Activated CD8-positive, alpha-beta T cell treated with anti-CD3 and anti-CD28 coated beads for 36 hours (primary cell): ENCODE measurements at regions not wholly inside any gene's neighbourhood (a gene's known extent, or its start where the extent isn't known, plus 50 kb on each side); places are given as distances from the start of the nearest gene placed in this dataset.
"Not testable (repeated sequence)": the region's sequence is repeated elsewhere in the genome, so short reads cannot be mapped to it uniquely, and the experiment has no call there.

Experiments used
- ATAC-seq: fragments of 200-7000 bp; cut with Tn5 transposase; one replicate; pipeline ENCODE4 v1.10.0; 2021; ENCODE audit warnings: mild to moderate bottlenecking, moderate library complexity
- CTCF ChIA-PET: fragments of 350-600 bp; sonication (Branson Sonifier 250); formaldehyde crosslinking; loops from one replicate; lab custom pipeline; 2021; ENCODE audit warnings: antibody characterized with exemption; lab: Charles Lee
- POLR2A ChIA-PET: fragments of 350-600 bp; sonication (Branson Sonifier 250); formaldehyde crosslinking; loops from one replicate; lab custom pipeline; 2021; ENCODE audit warnings: antibody characterized with exemption; lab: Charles Lee
- DNase-seq: peaks from one replicate; pipeline ENCODE4 v3.0.0-alpha.2; 2020
- H3K27ac Mint-ChIP-seq: one replicate; pipeline ENCODE4 v1.8.0; 2021; ENCODE audit warnings: mild to moderate bottlenecking, mixed read lengths
- H3K27me3 Mint-ChIP-seq: one replicate; pipeline ENCODE4 v1.8.0; 2021; ENCODE audit warnings: mixed read lengths
- H3K36me3 Mint-ChIP-seq: one replicate; pipeline ENCODE4 v1.8.0; 2021; ENCODE audit warnings: low read depth, mixed read lengths
- H3K4me1 Mint-ChIP-seq: one replicate; pipeline ENCODE4 v1.8.0; 2021; ENCODE audit warnings: low read depth, mixed read lengths
- H3K4me3 Mint-ChIP-seq: one replicate; pipeline ENCODE4 v1.8.0; 2021; ENCODE audit warnings: mild to moderate bottlenecking, moderate library complexity, mixed read lengths
- H3K9me3 Mint-ChIP-seq: one replicate; pipeline ENCODE4 v1.8.0; 2021; ENCODE audit warnings: mixed read lengths
- CTCF ChIP-seq: fragments of 200-600 bp; IDR thresholded peaks from one replicate; pipeline ENCODE4 v1.8.0; 2022; ENCODE audit warnings: antibody characterized with exemption, mild to moderate bottlenecking
- intact Hi-C: fragments of 100-400 bp; cut with micrococcal nuclease; formaldehyde crosslinking; loops from one replicate; pipeline ENCODE4 v1.10.0; 2022

- no peak for TF ChIP-seq CTCF
- no peak for DNase-seq
- ChIA-PET POLR2A (no interaction called here), CTCF (interaction anchor here (1.1 kb wide), 1 partner anchor 778 kb away, joined by 3 read pairs; no protein-coding TSS in a partner anchor)
- no peaks in the 10 kb centered on the region for H3K9me3 Mint-ChIP-seq
- no peak overlapping the region for H3K27ac Mint-ChIP-seq
- H3K36me3 Mint-ChIP-seq: no peaks in the 10 kb centered on the region
- intact Hi-C loops: no loop called here
- no peak for ATAC-seq
- peaks cover 4% of the 10 kb centered on the region for H3K27me3 Mint-ChIP-seq
- no peak overlapping the region for H3K4me3 Mint-ChIP-seq
- H3K4me1 Mint-ChIP-seq: no peaks in the 10 kb centered on the region
Observed at GRCh38 chr2:216934623-216935022, 74.8 kb upstream of the TNP1 start.

GRCh38 chr2:216934151-216934550, 74.3 kb upstream of the TNP1 start:
- Mint-ChIP-seq H3K9me3 (no peaks in the 10 kb centered on the region), H3K4me1 (no peaks in the 10 kb centered on the region), H3K36me3 (no peaks in the 10 kb centered on the region), H3K27me3 (peaks cover 6% of the 10 kb centered on the region), H3K27ac (no peak overlapping the region), H3K4me3 (no peak overlapping the region)
- no peak for ATAC-seq
- TF ChIP-seq CTCF: no peak
- POLR2A ChIA-PET: no interaction called here
- intact Hi-C loops: no loop called here
- CTCF ChIA-PET: interaction anchor here (1.1 kb wide), 1 partner anchor 779 kb away, joined by 3 read pairs; no protein-coding TSS in a partner anchor
- no peak for DNase-seq

GRCh38 chr2:216932863-216933548, 73.1 kb upstream of the TNP1 start:
- no peaks in the 10 kb centered on the region for H3K4me1 Mint-ChIP-seq
- DNase-seq: no peak
- no peaks in the 10 kb centered on the region for H3K36me3 Mint-ChIP-seq
- intact Hi-C loops: no loop called here
- no peak overlapping the region for H3K4me3 Mint-ChIP-seq
- ChIA-PET CTCF (no interaction called here), POLR2A (no interaction called here)
- H3K27me3 Mint-ChIP-seq: peaks cover 2% of the 10 kb centered on the region
- ATAC-seq: no peak
- TF ChIP-seq CTCF: no peak
- H3K27ac Mint-ChIP-seq: no peak overlapping the region
- H3K9me3 Mint-ChIP-seq: no peaks in the 10 kb centered on the region

GRCh38 chr2:216932113-216932862, 72.4 kb upstream of the TNP1 start:
- Mint-ChIP-seq H3K36me3 (no peaks in the 10 kb centered on the region), H3K27me3 (peaks cover 2% of the 10 kb centered on the region), H3K27ac (no peak overlapping the region), H3K9me3 (no peaks in the 10 kb centered on the region), H3K4me3 (no peak overlapping the region), H3K4me1 (no peaks in the 10 kb centered on the region)
- ChIA-PET CTCF (no interaction called here), POLR2A (no interaction called here)
- DNase-seq: no peak
- intact Hi-C loops: no loop called here
- TF ChIP-seq CTCF: no peak
- no peak for ATAC-seq

GRCh38 chr2:216930716-216931115, 70.9 kb upstream of the TNP1 start:
- no peak for DNase-seq
- no peaks in the 10 kb centered on the region for H3K4me1 Mint-ChIP-seq
- H3K27me3 Mint-ChIP-seq: peaks cover 2% of the 10 kb centered on the region
- H3K36me3 Mint-ChIP-seq: no peaks in the 10 kb centered on the region
- ATAC-seq: no peak
- CTCF ChIA-PET: no interaction called here
- no peak for TF ChIP-seq CTCF
- intact Hi-C loops: no loop called here
- POLR2A ChIA-PET: no interaction called here
- H3K9me3 Mint-ChIP-seq: no peaks in the 10 kb centered on the region
- H3K27ac Mint-ChIP-seq: no peak overlapping the region
- no peak overlapping the region for H3K4me3 Mint-ChIP-seq

GRCh38 chr2:216929338-216929737, 69.5 kb upstream of the TNP1 start:
- ATAC-seq, intact Hi-C loops: not testable (repeated sequence)

More at GRCh38 chr2:216929338-216929737, 69.5 kb upstream of the TNP1 start:
- H3K27me3 Mint-ChIP-seq, H3K9me3 Mint-ChIP-seq, H3K4me1 Mint-ChIP-seq, DNase-seq, H3K4me3 Mint-ChIP-seq, POLR2A ChIA-PET, H3K36me3 Mint-ChIP-seq, CTCF ChIA-PET, H3K27ac Mint-ChIP-seq: not testable (repeated sequence)
